ENCODE measurements at regions not wholly inside any gene's neighbourhood (a gene's known extent, or its start where the extent isn't known, plus 50 kb on each side); places are given as distances from the start of the nearest gene placed in this dataset.

- TF ChIP-seq POLR2A (IDR thresholded peaks at IDR 0.05) (no peak), EP300 (IDR thresholded peaks at IDR 0.05) (no peak)
- TF ChIP-seq, protein P1, sequence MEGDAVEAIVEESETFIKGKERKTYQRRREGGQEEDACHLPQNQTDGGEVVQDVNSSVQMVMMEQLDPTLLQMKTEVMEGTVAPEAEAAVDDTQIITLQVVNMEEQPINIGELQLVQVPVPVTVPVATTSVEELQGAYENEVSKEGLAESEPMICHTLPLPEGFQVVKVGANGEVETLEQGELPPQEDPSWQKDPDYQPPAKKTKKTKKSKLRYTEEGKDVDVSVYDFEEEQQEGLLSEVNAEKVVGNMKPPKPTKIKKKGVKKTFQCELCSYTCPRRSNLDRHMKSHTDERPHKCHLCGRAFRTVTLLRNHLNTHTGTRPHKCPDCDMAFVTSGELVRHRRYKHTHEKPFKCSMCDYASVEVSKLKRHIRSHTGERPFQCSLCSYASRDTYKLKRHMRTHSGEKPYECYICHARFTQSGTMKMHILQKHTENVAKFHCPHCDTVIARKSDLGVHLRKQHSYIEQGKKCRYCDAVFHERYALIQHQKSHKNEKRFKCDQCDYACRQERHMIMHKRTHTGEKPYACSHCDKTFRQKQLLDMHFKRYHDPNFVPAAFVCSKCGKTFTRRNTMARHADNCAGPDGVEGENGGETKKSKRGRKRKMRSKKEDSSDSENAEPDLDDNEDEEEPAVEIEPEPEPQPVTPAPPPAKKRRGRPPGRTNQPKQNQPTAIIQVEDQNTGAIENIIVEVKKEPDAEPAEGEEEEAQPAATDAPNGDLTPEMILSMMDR (IDR thresholded peaks at IDR 0.05) = no peak
Measured at GRCh38 chr1:104801344-104801743, 1051.6 kb downstream of the AMY1C start.
